ENCODE measurements at regions not wholly inside any gene's neighbourhood (a gene's known extent, or its start where the extent isn't known, plus 50 kb on each side); places are given as distances from the start of the nearest gene placed in this dataset.
"Not testable (repeated sequence)": the region's sequence is repeated elsewhere in the genome, so short reads cannot be mapped to it uniquely, and the experiment has no call there.

DNA sequence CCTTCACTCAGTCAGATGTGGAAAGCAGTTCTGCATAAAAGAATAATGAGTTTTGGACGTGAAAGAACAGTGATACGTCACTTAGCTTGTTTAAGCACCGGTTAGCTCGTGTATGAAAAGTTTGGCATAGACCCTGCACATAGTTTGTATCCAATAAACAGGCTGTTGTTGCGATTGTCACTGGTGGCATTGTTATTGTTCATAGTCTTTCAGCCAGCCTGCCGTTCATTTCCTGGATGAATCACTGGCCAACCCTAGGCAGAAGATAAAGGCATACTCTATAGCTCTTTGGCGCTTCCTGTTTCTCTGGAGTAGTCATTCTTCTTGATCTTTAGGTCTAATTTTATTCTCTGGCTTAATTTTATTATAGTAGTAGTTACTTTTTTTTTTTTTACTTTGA, 57.8 kb upstream of the ANKRD30A start:
- no peak for DNase-seq (ENCODE audit: low read depth)

GRCh38 chr10:37062296-37062695, 63.1 kb upstream of the ANKRD30A start:
- DNase-seq (ENCODE audit: low read depth): not testable (repeated sequence)

- DNase-seq (ENCODE audit: low read depth): no peak
Measured at GRCh38 chr10:37057261-37057660, 68.1 kb upstream of the ANKRD30A start.

GRCh38 chr10:37053476-37053875, 71.9 kb upstream of the ANKRD30A start:
- no peak for DNase-seq (ENCODE audit: low read depth)

DNA sequence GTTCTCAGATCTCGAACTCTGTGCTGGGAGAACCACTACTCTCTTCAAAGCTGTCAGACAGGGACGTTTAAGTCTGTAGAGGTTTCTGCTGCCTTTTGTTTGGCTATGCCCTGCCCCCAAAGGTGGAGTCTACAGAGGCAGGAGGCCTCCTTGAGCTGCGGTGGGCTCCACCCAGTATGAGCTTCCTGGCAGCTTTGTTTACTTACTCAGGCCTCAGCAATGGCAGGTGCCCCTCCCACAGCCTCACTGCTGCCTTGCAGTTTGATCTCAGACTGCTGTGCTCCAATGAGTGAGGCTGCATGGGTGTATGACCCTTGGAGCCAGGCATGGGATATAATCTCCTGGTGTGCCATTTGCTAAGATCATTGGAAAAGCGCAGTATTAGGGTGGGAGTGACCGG, 75.4 kb upstream of the ANKRD30A start:
- not testable (repeated sequence) for DNase-seq (ENCODE audit: low read depth)

DNA sequence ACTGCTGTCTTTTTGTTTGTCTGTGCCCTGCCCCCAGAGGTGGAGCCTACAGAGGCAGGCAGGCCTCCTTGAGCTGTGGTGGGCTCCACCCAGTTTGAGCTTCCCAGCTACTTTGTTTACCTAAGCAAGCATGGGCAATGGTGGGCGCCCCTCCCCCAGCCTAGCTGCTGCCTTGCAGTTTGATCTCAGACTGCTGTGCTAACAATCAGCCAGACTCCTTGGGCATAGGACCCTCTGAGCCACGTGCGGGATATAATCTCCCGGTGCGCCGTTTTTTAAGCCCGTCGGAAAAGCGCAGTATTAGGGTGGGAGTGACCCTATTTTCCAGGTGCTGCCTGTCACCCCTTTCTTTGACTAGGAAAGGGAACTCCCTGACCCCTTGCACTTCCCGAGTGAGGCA, 81.1 kb upstream of the ANKRD30A start:
- not testable (repeated sequence) for DNase-seq (ENCODE audit: low read depth)

DNA sequence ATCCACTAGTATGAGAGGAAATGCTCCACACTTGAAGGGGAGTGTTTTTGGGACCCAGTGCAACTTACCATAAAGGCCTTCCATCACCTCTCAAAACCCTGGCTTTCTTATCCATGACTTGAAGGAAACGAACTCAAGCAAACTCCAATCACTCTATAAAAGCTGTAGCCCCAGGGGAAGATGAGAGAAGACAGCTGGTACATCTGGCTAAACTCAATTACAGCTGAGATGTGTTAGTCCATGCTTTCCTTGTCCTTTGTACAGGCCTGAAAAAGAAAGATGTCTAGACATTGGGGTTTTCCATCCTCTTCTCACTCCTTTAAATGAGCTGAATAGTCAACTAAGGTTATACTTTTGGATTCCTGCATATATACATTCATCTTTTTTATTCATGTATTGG, 89.5 kb upstream of the ANKRD30A start:
- no peak for DNase-seq (ENCODE audit: low read depth)

DNA sequence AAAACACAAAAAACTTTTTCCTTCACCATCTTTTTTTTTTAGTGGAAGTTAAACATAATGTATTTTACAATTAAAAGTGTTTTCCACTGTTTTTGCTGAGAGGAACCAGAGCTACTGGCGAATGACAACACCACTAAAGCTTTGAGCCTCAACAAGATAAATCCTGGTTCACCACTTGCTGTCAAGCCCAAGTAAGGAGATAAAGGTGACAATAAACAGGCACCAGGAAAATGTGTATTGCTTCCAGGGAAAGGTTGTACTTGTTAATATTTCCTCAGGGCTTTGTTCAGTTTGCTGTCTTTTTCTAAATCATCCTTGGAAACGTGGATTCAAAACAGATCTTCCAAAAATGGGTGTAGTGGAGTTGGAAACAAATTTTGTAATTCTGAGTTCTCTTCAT, 109.9 kb upstream of the ANKRD30A start:
- no peak for DNase-seq (ENCODE audit: low read depth)

DNA sequence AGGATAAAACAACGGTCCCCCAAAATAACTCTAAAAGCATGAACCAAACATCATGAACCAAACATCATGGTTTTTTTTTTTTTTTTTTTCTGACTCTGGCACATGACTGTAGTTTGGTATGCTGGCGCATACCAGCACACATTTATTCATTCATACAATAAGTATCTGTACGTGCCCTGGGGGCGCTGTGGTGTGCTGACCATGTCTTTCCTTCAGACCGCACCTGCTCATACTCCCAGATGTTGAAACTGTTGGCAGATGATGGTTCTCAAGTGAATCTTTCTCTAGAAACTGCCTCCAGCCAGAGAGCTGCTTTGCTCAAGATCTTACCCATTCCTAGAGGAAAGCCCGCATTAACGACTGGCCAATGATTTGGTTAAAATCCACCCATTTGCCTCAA, 114.7 kb upstream of the ANKRD30A start:
- DNase-seq (ENCODE audit: low read depth): no peak

DNA sequence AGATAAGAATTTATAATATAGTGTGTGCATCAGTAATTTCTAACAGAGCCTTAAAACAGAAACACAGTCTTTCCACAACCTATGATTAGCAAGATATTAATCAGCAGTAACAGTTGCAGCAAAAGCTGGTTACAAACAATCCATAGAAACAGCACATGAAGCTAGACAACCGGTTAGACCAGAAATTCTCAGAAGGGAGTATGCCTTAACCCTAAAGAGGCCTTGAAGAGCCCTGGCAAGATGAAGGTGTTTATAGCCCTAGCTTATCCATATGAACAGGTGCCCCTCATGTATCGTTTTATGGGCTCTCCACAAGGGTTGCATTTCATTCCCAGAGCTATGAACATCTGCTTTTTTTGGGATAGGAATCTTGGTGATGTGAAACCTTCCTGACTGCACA, 117.1 kb upstream of the ANKRD30A start:
- not testable (repeated sequence) for DNase-seq (ENCODE audit: low read depth)

GRCh38 chr10:37003126-37003525, 122.3 kb upstream of the ANKRD30A start:
- DNase-seq (ENCODE audit: low read depth): no peak

DNA sequence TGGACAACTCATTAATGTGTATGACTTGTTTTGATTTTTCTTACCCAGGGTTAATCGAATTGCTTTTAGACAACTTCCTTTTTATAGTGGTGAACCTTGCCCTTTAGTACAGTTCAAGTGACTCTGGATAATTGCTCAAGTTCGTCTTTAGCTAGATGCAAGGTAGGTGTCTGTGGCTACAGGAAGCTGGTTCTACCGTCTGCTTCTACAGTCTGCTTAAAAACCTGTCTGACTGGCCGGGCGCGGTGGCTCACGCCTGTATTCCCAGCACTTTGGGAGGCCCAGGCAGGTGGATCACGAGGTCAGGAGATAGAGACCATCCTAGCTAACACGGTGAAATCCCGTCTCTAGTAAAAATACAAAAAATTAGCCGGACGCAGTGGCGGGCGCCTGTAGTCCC, 129.6 kb upstream of the ANKRD30A start:
- not testable (repeated sequence) for DNase-seq (ENCODE audit: low read depth)

- no peak for DNase-seq (ENCODE audit: low read depth)
Measured at GRCh38 chr10:36994886-36995285, 130.5 kb upstream of the ANKRD30A start.

DNA sequence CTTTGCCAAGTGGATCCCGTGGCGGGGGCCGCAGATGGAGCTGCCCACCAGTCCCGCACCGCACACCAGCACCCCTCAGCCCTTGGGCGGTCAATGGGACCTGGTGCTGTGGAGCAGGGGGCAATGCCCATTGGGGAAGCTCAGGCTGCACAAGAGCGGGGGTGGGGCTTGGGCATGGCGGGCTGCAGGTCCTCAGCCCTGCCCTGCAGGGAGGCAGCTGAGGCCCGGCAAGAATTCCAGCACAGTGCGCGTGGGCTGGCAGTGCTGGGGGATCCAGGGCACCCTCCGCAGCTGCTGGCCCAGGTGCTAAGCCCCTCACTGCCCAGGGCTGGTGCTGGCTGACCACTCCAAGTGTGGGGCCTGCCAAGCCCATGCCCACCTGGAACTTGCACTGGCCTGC, 136.2 kb upstream of the ANKRD30A start:
- no peak for DNase-seq (ENCODE audit: low read depth)

- DNase-seq (ENCODE audit: low read depth): no peak
Measured at GRCh38 chr10:36946598-36946997, 178.8 kb upstream of the ANKRD30A start.

DNA sequence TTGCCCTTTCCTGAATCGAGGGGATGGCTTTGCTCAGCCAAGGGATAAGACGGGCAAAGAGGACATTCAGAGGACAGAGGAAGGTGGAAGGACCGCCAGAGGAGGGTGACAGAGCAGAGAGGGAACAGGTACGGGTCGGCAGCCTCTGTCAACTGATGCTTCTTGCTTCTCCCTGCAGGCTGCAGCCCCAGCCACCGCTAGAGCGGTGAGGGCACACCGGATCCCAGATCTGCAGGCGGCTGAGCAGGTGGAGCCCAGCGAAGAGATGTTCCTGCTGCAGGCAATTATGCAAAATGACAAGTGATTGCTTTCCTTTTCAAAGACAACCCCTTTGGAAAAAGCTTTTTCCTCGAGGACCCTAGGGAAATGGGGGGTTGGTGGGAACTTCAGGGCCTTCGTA, 181.9 kb upstream of the ANKRD30A start:
- DNase-seq (ENCODE audit: low read depth): no peak

DNA sequence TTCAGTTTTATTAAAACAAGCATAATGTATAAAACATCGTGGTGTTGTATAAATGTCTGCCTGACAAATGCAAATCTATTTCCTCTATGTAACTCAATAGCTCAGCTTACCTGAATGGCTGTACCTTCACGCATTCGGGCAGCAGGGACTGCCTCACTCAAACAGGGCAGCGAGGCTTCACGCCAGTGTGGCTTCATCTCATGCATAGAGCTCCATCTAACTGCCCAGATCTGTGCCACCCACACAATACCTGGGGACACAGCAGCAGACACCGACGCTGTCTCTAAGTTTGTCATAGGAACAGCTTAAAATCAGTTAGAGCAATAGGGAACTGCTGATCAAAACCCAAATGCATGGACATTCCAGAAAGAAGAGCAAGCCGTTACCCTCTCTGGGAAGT, 182.8 kb upstream of the ANKRD30A start:
- DNase-seq (ENCODE audit: low read depth): no peak

DNA sequence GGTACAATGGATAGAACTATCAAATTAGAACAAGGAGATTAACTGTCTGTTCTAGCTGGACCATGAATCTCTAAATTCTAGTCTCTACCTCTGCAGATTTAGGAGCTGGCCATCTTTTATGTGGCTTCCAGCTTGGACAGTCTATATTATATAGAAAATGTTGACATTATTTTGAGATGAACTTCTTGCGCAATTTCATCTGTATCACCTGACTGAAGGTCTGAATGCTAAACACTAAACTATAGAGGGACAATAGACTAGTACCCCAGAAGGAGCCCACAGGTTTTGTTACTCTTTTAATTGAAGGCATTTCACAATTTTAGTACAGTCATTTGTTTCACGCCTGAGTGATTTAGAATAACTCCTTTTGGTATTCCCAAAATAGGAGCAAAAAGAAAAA, 222.4 kb upstream of the ANKRD30A start:
- DNase-seq (ENCODE audit: low read depth): no peak

DNA sequence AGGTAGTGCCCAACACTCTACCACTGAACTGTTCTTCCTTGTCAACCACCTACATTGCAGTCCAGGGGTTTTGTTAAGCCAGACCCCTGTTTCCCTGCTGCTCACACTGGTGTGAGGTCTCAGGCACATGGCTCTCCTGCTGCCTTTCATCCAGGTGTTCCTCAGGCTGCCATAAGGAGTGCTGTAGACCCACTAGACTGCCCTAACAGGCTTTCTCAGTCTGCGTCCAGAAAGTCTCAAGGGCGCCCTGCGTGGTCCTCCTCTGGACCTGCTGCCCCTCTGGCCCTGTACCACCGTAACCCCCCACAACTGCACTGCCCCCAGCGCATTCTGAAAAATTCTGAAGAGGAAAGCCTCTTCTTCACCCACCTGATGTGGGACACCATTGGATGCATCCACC, 225.7 kb upstream of the ANKRD30A start:
- no peak for DNase-seq (ENCODE audit: low read depth)

DNA sequence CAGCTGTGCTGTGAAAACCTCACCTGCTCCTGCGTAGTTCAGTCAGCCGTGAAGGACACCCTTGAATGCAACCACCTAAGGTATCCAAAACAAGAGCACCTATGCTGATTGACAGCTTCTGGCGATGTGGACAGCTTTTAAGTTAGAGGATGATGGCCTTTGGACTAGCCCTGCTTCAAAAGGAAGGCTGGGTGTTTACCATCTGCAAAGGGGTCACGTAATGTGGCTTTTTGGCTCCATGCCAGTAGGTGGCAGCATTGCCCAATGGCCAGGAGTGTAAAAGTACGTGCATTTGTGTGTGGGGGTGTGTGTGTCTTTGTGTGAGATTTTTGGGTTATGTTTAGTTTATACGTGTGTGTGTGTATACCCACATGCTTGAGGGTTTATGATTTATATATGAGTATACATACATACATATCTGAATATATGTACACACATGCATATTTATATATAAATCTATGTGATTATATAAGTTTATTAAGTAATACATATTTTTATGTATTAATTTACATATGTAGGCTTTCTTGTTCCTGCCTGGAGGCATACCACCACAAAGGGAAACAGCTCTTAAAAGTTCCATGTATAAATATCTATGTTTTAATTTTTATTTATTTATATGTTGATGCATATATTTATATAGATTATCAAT, 236.3 kb upstream of the ANKRD30A start:
- DNase-seq (ENCODE audit: low read depth): peak; percentile 13

DNA sequence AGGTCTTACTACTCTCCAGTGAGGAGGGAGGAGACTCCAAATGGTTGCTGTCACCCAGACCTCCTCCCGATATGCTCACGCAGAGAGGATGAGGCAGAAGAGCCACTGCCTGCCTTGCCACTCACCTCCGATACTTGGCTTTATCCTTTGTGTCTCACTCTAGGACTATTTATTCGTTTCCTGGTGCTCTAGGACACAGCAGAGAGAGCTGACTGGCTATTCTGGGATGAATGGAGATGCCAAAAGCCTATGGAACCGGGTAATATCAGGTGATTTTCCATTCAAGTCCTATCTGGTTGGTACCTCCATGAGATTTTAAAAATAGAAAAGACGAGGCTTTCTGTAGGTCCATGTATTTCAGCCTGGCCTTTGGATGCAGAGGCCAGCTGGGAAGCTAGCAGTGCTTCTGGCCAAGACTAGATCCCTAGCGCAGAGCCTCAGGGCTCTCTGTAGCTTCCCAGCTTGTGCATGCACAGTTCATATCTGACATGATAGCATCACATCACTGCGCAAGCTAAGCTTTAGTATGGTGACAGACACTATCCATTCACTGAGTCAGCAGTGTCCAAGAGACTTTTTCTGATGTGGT, 239.0 kb upstream of the ANKRD30A start:
- DNase-seq (ENCODE audit: low read depth): no peak

DNA sequence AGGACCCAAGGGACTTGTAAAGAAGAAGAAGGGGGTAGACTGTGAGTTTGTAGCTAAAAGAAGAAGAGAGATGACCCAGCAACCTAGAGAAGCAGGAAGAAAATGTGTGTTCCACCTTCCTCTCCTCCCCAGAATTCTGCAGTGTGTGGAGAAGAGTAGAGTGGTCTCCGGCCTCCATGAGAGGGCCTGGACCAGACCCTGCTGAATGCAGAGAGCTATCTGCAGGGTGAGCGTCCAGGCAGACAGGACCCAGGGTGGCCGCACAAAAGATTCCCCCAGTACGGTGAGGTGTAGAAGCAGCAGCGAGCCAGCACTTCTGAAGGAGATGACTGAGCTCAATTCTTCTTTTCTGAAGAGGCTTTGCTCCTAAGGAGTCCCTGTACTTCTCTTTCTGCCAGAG, 239.7 kb upstream of the ANKRD30A start:
- no peak for DNase-seq (ENCODE audit: low read depth)

DNA sequence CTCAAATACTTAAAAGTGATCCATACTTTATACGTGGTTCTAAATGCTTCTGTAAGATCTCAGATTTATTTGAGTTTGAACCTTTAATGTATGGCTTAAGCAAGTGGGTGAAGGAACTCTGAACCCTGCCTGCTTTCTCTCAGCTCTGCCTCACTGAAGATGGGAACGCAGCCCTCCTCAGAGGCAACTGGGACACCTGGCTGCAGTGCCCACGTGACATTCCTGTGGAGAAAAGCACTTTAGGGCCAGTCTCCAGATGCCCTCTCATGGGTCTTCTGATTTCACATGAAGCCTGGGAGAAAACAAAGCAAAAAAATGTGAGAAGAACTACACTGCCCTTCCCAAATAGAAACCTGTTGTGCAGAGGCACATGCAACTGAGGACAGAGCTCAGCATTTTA, 242.6 kb upstream of the ANKRD30A start:
- DNase-seq (ENCODE audit: low read depth): no peak

GRCh38 chr10:36880898-36881297, 244.5 kb upstream of the ANKRD30A start:
- DNase-seq (ENCODE audit: low read depth): peak; percentile 54
